NB4 (cell line): ENCODE measurements at regions not wholly inside any gene's neighbourhood (a gene's known extent, or its start where the extent isn't known, plus 50 kb on each side); places are given as distances from the start of the nearest gene placed in this dataset.
"Not testable (repeated sequence)": the region's sequence is repeated elsewhere in the genome, so short reads cannot be mapped to it uniquely, and the experiment has no call there.

Source experiments
- CTCF ChIP-seq: IDR thresholded peaks from one replicate; pipeline ENCODE4 v1.5.1; 2012; ENCODE audit warnings: low read depth, low read length
- TF ChIP-seq, protein P1 (sequence below): IDR thresholded peaks from 2 replicates; pipeline ENCODE4 v1.6.1; 2011; ENCODE audit warnings: low read depth, low read length

GRCh38 chr1:234816186-234816851 is 206.3 kb upstream of the IRF2BP2 start:
- TF ChIP-seq, protein P1, sequence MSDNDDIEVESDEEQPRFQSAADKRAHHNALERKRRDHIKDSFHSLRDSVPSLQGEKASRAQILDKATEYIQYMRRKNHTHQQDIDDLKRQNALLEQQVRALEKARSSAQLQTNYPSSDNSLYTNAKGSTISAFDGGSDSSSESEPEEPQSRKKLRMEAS = not testable (repeated sequence)
- TF ChIP-seq CTCF = not testable (repeated sequence)
